ENCODE measurements at regions not wholly inside any gene's neighbourhood (a gene's known extent, or its start where the extent isn't known, plus 50 kb on each side); places are given as distances from the start of the nearest gene placed in this dataset.

DNA sequence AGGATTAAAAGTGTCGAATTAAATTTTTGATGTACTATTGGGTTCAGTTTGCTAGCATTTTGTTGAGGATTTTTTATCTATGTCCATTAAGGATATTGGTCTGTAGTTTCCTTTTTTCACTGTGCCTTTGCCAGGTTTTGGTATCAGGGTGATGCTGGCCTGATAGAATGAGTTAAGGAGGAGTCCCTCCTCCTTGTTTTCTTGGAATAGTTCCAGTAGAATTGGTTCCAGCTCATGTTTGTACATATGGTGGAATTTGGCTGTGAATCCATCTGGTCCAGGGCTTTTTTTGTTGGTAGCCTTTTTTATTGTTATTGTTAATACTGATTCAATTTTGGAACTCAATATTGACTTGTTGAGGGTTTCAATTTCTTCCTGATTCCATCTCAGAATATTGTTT is 141.8 kb downstream of the SIM1 start:
- Histone ChIP-seq H3K27ac (ENCODE audit: low read depth, low read length, severe bottlenecking) (no peak overlapping the region), H3K36me3 (ENCODE audit: control insufficient read depth, insufficient read depth, low read length) (no peaks in the 10 kb centered on the region), H3K9me3 (ENCODE audit: control insufficient read depth, low read length) (no peaks in the 10 kb centered on the region), H3K4me1 (ENCODE audit: control insufficient read depth, insufficient read depth, low read length, poor library complexity, severe bottlenecking) (no peaks in the 10 kb centered on the region), H3K4me3 (ENCODE audit: extremely low read depth, insufficient read depth, low read length, poor library complexity, severe bottlenecking) (no peak overlapping the region)
- 86% methylated on average over 1 of the region's 1 CpG; no CpG with 5 or more reads in 1 of the 2 experiments for WGBS, 2 experiments (ENCODE audit: insufficient coverage in 2 of 2)

DNA sequence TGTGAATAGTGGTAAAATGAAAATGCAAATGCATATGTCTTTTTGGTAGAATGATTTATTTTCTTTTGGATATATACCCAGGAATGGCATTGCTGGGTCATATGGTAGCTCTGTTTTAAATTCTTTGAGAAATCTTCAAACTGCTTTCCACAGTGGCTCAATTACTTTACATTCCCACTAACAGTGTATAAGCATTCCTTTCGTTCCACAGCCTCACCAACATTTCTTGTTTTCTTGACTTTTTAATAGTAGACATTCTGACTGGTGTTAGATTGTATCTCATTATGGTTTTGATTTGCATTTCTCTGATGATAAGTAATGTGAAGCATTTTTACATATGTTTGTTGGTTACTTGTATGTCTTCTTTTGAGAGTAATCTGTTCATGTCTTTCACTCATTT is 144.0 kb downstream of the SIM1 start:
- Histone ChIP-seq H3K27ac (ENCODE audit: low read depth, low read length, severe bottlenecking) (no peak overlapping the region), H3K9me3 (ENCODE audit: control insufficient read depth, low read length) (no peaks in the 10 kb centered on the region), H3K4me1 (ENCODE audit: control insufficient read depth, insufficient read depth, low read length, poor library complexity, severe bottlenecking) (no peaks in the 10 kb centered on the region), H3K4me3 (ENCODE audit: extremely low read depth, insufficient read depth, low read length, poor library complexity, severe bottlenecking) (no peak overlapping the region), H3K36me3 (ENCODE audit: control insufficient read depth, insufficient read depth, low read length) (no peaks in the 10 kb centered on the region)
- no CpG with 5 or more reads among the region's 1 CpG for WGBS, 2 experiments (ENCODE audit: insufficient coverage in 2 of 2)

DNA sequence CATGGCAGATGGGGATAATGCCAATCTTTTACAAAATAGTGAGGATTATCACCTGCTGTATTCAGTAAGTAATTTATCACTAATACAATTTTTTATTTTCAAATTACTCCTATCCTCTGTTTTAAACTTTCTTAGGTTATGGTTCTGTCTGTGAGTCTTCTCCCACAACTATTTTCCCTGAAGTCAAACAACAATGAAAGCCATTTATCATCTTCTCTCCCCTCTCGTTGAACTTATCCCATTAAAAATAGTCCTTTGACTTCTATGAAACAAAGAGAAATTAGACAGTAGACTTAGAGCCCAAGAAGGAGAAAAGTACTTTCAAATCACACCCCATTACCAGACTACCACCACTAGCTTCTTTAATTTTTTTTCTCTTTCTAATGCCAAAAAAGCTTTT is 147.7 kb downstream of the SIM1 start:
- Histone ChIP-seq H3K4me1 (ENCODE audit: control insufficient read depth, insufficient read depth, low read length, poor library complexity, severe bottlenecking) (no peaks in the 10 kb centered on the region), H3K27ac (ENCODE audit: low read depth, low read length, severe bottlenecking) (no peak overlapping the region), H3K36me3 (ENCODE audit: control insufficient read depth, insufficient read depth, low read length) (no peaks in the 10 kb centered on the region), H3K4me3 (ENCODE audit: extremely low read depth, insufficient read depth, low read length, poor library complexity, severe bottlenecking) (no peak overlapping the region), H3K9me3 (ENCODE audit: control insufficient read depth, low read length) (no peaks in the 10 kb centered on the region)
- WGBS, 2 experiments (ENCODE audit: insufficient coverage in 2 of 2), result 80% methylated on average over 1 of the region's 1 CpG

- Histone ChIP-seq H3K27ac (ENCODE audit: low read depth, low read length, severe bottlenecking) (no peak overlapping the region), H3K4me3 (ENCODE audit: extremely low read depth, insufficient read depth, low read length, poor library complexity, severe bottlenecking) (no peak overlapping the region), H3K36me3 (ENCODE audit: control insufficient read depth, insufficient read depth, low read length) (no peaks in the 10 kb centered on the region), H3K9me3 (ENCODE audit: control insufficient read depth, low read length) (no peaks in the 10 kb centered on the region), H3K4me1 (ENCODE audit: control insufficient read depth, insufficient read depth, low read length, poor library complexity, severe bottlenecking) (no peaks in the 10 kb centered on the region)
Observed at GRCh38 chr6:100314186-100314585, 150.5 kb downstream of the SIM1 start.

GRCh38 chr6:100311707-100312251 is 152.9 kb downstream of the SIM1 start:
- Histone ChIP-seq H3K4me1 (ENCODE audit: control insufficient read depth, insufficient read depth, low read length, poor library complexity, severe bottlenecking) (no peaks in the 10 kb centered on the region), H3K9me3 (ENCODE audit: control insufficient read depth, low read length) (no peaks in the 10 kb centered on the region), H3K36me3 (ENCODE audit: control insufficient read depth, insufficient read depth, low read length) (no peaks in the 10 kb centered on the region), H3K27ac (ENCODE audit: low read depth, low read length, severe bottlenecking) (no peak overlapping the region), H3K4me3 (ENCODE audit: extremely low read depth, insufficient read depth, low read length, poor library complexity, severe bottlenecking) (no peak overlapping the region)
- WGBS, 2 experiments (ENCODE audit: insufficient coverage in 2 of 2), result 0% methylated on average over 1 of the region's 5 CpGs; no CpG with 5 or more reads in 1 of the 2 experiments

DNA sequence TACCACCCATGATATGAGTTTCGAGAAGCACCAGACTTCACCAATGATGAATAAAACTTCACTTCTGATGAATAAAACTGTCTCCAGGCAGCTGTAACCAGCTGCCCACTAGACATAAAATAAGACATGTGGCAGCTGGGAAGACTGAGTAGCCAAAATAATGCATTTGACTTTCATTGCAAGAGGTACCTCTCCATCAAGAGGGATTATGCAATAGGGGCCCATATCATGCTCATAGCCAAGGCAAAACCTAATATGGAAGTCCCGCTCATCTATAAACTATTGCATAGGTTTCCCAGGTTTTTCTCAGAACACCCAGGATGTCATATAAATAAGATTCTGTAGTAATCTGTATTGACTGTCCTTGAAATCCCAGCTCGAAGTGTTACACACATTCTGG is 155.5 kb downstream of the SIM1 start:
- H3K36me3 ChIP-seq (ENCODE audit: control insufficient read depth, insufficient read depth, low read length), result no peaks in the 10 kb centered on the region
- no peaks in the 10 kb centered on the region for H3K4me1 ChIP-seq (ENCODE audit: control insufficient read depth, insufficient read depth, low read length, poor library complexity, severe bottlenecking)
- no peak overlapping the region for H3K27ac ChIP-seq (ENCODE audit: low read depth, low read length, severe bottlenecking)
- H3K4me3 ChIP-seq (ENCODE audit: extremely low read depth, insufficient read depth, low read length, poor library complexity, severe bottlenecking), result no peak overlapping the region
- WGBS, 2 experiments (ENCODE audit: insufficient coverage in 2 of 2), result 100% methylated on average over 1 of the region's 3 CpGs; no CpG with 5 or more reads in 1 of the 2 experiments
- H3K9me3 ChIP-seq (ENCODE audit: control insufficient read depth, low read length), result no peaks in the 10 kb centered on the region

- H3K27ac ChIP-seq (ENCODE audit: low read depth, low read length, severe bottlenecking), result no peak overlapping the region
- no peak overlapping the region for H3K4me3 ChIP-seq (ENCODE audit: extremely low read depth, insufficient read depth, low read length, poor library complexity, severe bottlenecking)
- H3K9me3 ChIP-seq (ENCODE audit: control insufficient read depth, low read length), result no peaks in the 10 kb centered on the region
- no peaks in the 10 kb centered on the region for H3K36me3 ChIP-seq (ENCODE audit: control insufficient read depth, insufficient read depth, low read length)
- no peaks in the 10 kb centered on the region for H3K4me1 ChIP-seq (ENCODE audit: control insufficient read depth, insufficient read depth, low read length, poor library complexity, severe bottlenecking)
- 89 to 100% methylated on average over 1 of the region's 1 CpG for WGBS, 2 experiments (ENCODE audit: insufficient coverage in 2 of 2)
Observed at GRCh38 chr6:100307561-100307960, 157.2 kb downstream of the SIM1 start.

DNA sequence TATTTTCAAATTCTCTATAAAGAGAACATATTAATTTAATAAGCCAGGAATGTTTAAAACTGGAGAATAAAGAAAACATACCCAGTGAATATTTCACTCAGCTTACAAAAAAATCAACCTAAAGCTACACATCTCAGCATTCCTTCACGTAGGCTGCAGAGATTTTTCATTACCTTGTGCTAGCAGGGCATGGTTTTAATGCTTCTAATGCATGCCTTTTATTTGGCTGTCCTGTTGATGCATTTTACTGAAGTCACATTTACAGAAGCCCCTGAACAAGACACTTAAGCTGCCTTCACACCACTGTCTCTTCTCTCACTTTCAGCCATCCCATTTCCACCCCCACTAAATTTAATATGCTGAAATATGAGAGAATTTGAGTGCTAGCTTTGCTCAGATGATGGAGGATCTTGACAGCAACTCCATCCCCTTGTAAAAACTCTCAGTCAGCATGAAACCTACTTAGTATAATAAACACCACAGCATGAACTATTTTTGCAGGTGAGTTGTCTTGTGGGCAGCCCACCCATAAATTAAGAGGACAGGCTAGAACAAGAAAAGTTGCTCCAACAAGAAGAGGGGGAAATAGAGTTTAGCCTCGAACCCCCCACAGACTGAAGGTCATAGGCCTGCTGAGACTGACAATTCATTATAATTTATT is 159.4 kb downstream of the SIM1 start:
- Histone ChIP-seq H3K4me3 (ENCODE audit: extremely low read depth, insufficient read depth, low read length, poor library complexity, severe bottlenecking) (no peak overlapping the region), H3K27ac (ENCODE audit: low read depth, low read length, severe bottlenecking) (no peak overlapping the region), H3K4me1 (ENCODE audit: control insufficient read depth, insufficient read depth, low read length, poor library complexity, severe bottlenecking) (peaks cover 2% of the 10 kb centered on the region), H3K9me3 (ENCODE audit: control insufficient read depth, low read length) (no peaks in the 10 kb centered on the region), H3K36me3 (ENCODE audit: control insufficient read depth, insufficient read depth, low read length) (no peaks in the 10 kb centered on the region)
- WGBS, 2 experiments (ENCODE audit: insufficient coverage in 2 of 2), result 67 to 71% methylated on average over 1 of the region's 2 CpGs

DNA sequence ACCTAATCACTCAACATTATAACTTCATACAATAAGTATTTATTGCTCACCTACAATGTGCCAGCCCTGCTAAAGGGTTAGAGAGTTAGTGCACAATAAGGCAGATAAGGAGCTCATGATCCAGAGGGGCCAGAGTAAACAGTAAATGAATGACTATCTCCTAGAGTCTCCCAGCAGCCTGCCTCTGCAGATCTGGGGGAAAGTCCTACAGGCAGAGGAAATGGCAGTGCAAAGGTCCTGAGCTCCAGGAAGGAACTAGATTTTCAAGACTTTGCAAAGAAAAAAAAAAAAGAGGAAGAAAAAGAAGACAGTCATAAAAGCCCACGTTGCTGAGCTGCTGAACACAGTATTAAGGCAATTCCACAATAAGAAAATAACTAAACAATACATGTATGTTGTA is 160.1 kb downstream of the SIM1 start:
- WGBS, 2 experiments (ENCODE audit: insufficient coverage in 2 of 2), result no CpG with 5 or more reads among the region's 1 CpG
- Histone ChIP-seq H3K4me3 (ENCODE audit: extremely low read depth, insufficient read depth, low read length, poor library complexity, severe bottlenecking) (no peak overlapping the region), H3K36me3 (ENCODE audit: control insufficient read depth, insufficient read depth, low read length) (no peaks in the 10 kb centered on the region), H3K27ac (ENCODE audit: low read depth, low read length, severe bottlenecking) (no peak overlapping the region), H3K9me3 (ENCODE audit: control insufficient read depth, low read length) (no peaks in the 10 kb centered on the region), H3K4me1 (ENCODE audit: control insufficient read depth, insufficient read depth, low read length, poor library complexity, severe bottlenecking) (peaks cover 8% of the 10 kb centered on the region)

GRCh38 chr6:100301731-100302130 is 163.0 kb downstream of the SIM1 start:
- Histone ChIP-seq H3K4me3 (ENCODE audit: extremely low read depth, insufficient read depth, low read length, poor library complexity, severe bottlenecking) (no peak overlapping the region), H3K9me3 (ENCODE audit: control insufficient read depth, low read length) (no peaks in the 10 kb centered on the region), H3K36me3 (ENCODE audit: control insufficient read depth, insufficient read depth, low read length) (no peaks in the 10 kb centered on the region), H3K27ac (ENCODE audit: low read depth, low read length, severe bottlenecking) (no peak overlapping the region), H3K4me1 (ENCODE audit: control insufficient read depth, insufficient read depth, low read length, poor library complexity, severe bottlenecking) (peaks cover 18% of the 10 kb centered on the region)
- WGBS, 2 experiments (ENCODE audit: insufficient coverage in 2 of 2), result no CpG with 5 or more reads among the region's 2 CpGs

GRCh38 chr6:100300221-100300736 is 164.4 kb downstream of the SIM1 start:
- no peak overlapping the region for H3K4me3 ChIP-seq (ENCODE audit: extremely low read depth, insufficient read depth, low read length, poor library complexity, severe bottlenecking)
- H3K4me1 ChIP-seq (ENCODE audit: control insufficient read depth, insufficient read depth, low read length, poor library complexity, severe bottlenecking), result peaks cover 22% of the 10 kb centered on the region
- no peaks in the 10 kb centered on the region for H3K36me3 ChIP-seq (ENCODE audit: control insufficient read depth, insufficient read depth, low read length)
- H3K27ac ChIP-seq (ENCODE audit: low read depth, low read length, severe bottlenecking), result peak overlapping the region; percentile 30
- 80 to 100% methylated on average over 1 of the region's 3 CpGs for WGBS, 2 experiments (ENCODE audit: insufficient coverage in 2 of 2)
- no peaks in the 10 kb centered on the region for H3K9me3 ChIP-seq (ENCODE audit: control insufficient read depth, low read length)

Data from mesodermal cell (in vitro differentiated cells).